HCT116 (cell line): ENCODE measurements at regions not wholly inside any gene's neighbourhood (a gene's known extent, or its start where the extent isn't known, plus 50 kb on each side); places are given as distances from the start of the nearest gene placed in this dataset.

Experiments
- ATAC-seq: fragments of 200-7000 bp; cut with Tn5 transposase; 2 replicates; pipeline ENCODE4 v1.9.1; 2020; ENCODE audit warnings: mild to moderate bottlenecking, moderate library complexity
- BruUV-seq: library from RNA; stranded (reverse); fragments of 400-500 nt; replicated peaks from 2 replicates; lab custom pipeline; 2021; lab: Mats Ljungman, UMichigan
- CTCF ChIA-PET: fragments of 300-600 bp; sonication (Branson Sonifier 250); formaldehyde crosslinking; loops from one replicate; lab custom pipeline; 2021; ENCODE audit warnings: antibody characterized with exemption; lab: Charles Lee
- POLR2A ChIA-PET: fragments of 300-600, 350-600 bp; sonication (Branson Sonifier 250); formaldehyde crosslinking; loops from one replicate; lab custom pipeline; 2021; ENCODE audit warnings: antibody characterized with exemption; lab: Charles Lee
- RAD21 ChIA-PET, 2 experiments: fragments of 300-600 bp; sonication (Branson Sonifier 250); formaldehyde crosslinking; loops; one replicate each; lab custom pipeline; 2023; ENCODE audit warnings: low total read pairs in 2 of 2; ENCODE audit not compliant: uncharacterized antibody in 2 of 2, unreplicated experiment in 2 of 2, low non-redundant PET in 1 of 2; lab: Charles Lee
- DNase-seq: peaks from one replicate; pipeline ENCODE4 v3.0.0-alpha.2; 2010; ENCODE audit warnings: low read depth, low spot score
- H2AFZ ChIP-seq: fragments of 200-600 bp; shearing (Covaris generic), sonication (generic); 2 replicates; pipeline ENCODE4 v1.6.1; 2017; ENCODE audit warnings: low read depth, mixed run types, mixed read lengths, antibody characterized with exemption, low read length; ENCODE audit not compliant: poor library complexity, severe bottlenecking
- H3K27ac ChIP-seq: 2 replicates; pipeline ENCODE4 v1.5.1; 2012; ENCODE audit warnings: low read depth, low read length
- H3K27me3 ChIP-seq: fragments of 200-600 bp; sonication (generic); 2 replicates; pipeline ENCODE4 v1.6.1; 2016; ENCODE audit warnings: mixed run types, low read length, mixed read lengths; ENCODE audit not compliant: insufficient read depth
- H3K36me3 ChIP-seq, 2 experiments: fragments of 200-500 bp in 1 of 2; fragments of 200-600 bp in 1 of 2; sonication (Bioruptor generic) in 1 of 2; sonication (generic) in 1 of 2; 2 replicates each; pipeline versions ENCODE4 v1.5.1 to v1.6.1; 2014 to 2016; ENCODE audit warnings: low read length in 2 of 2, inconsistent platforms in 1 of 2, mixed read lengths in 1 of 2, mixed run types in 1 of 2; ENCODE audit not compliant: insufficient read depth in 2 of 2, control insufficient read depth in 1 of 2
- H3K4me1 ChIP-seq, 2 experiments: fragments of 200-600 bp in 1 of 2; sonication (generic) in 1 of 2; 2 replicates each; pipeline versions ENCODE4 v1.5.1 to v1.6.1; 2012 to 2017; ENCODE audit warnings: low read length in 2 of 2, inconsistent platforms in 1 of 2, mild to moderate bottlenecking in 1 of 2, mixed read lengths in 1 of 2, mixed run types in 1 of 2, moderate library complexity in 1 of 2; ENCODE audit not compliant: insufficient read depth in 2 of 2, control insufficient read depth in 1 of 2
- H3K4me2 ChIP-seq: fragments of 200-600 bp; sonication (generic); 2 replicates; pipeline ENCODE4 v1.6.1; 2017; ENCODE audit warnings: mixed run types, low read length, mixed read lengths
- H3K4me3 ChIP-seq, 2 experiments: fragments of 200-600 bp in 1 of 2; sonication (generic) in 1 of 2; replicated peaks in 1 of 2; 2 replicates each; pipeline ENCODE4 v1.5.1; 2011 to 2016; ENCODE audit warnings: low read length in 2 of 2, control low read depth in 1 of 2, low read depth in 1 of 2, mild to moderate bottlenecking in 1 of 2, mixed read lengths in 1 of 2, mixed run types in 1 of 2
- H3K79me2 ChIP-seq: fragments of 200-600 bp; sonication (generic); 2 replicates; pipeline ENCODE4 v1.6.1; 2017; ENCODE audit warnings: mild to moderate bottlenecking, mixed run types, low read length, moderate library complexity, mixed read lengths; ENCODE audit not compliant: insufficient read depth
- H3K9ac ChIP-seq: fragments of 200-600 bp; sonication (generic); 2 replicates; pipeline ENCODE4 v1.6.1; 2016; ENCODE audit warnings: low read length, mixed read lengths
- H3K9me2 ChIP-seq: fragments of 200-600 bp; sonication (generic), shearing (Covaris generic); 2 replicates; pipeline ENCODE4 v1.6.1; 2017; ENCODE audit warnings: mixed run types, mild to moderate bottlenecking, moderate library complexity; ENCODE audit not compliant: insufficient read depth
- H3K9me3 ChIP-seq, 2 experiments: fragments of 200-500 bp in 1 of 2; fragments of 200-600 bp in 1 of 2; sonication (Bioruptor generic) in 1 of 2; sonication (generic) in 1 of 2; 2 replicates each; pipeline ENCODE4 v1.6.1; 2014 to 2017; ENCODE audit warnings: low read length in 2 of 2, mixed read lengths in 2 of 2, inconsistent platforms in 1 of 2, low read depth in 1 of 2, mild to moderate bottlenecking in 1 of 2, mixed run types in 1 of 2, moderate library complexity in 1 of 2; ENCODE audit not compliant: control insufficient read depth in 1 of 2, insufficient read depth in 1 of 2
- H4K20me1 ChIP-seq: fragments of 200-600 bp; sonication (generic), shearing (Covaris generic); 2 replicates; pipeline ENCODE4 v1.6.1; 2017; ENCODE audit warnings: mixed run types, mild to moderate bottlenecking, moderate library complexity; ENCODE audit not compliant: insufficient read depth
- EZH2phosphoT487 ChIP-seq: fragments of 200-600 bp; IDR thresholded peaks from 2 replicates; pipeline ENCODE4 v1.6.1; 2018; ENCODE audit warnings: antibody characterized with exemption, borderline replicate concordance
- FOSL1 ChIP-seq: IDR thresholded peaks from 2 replicates; pipeline ENCODE4 v1.6.1; 2012; ENCODE audit warnings: low read depth
- JUND ChIP-seq: IDR thresholded peaks from 2 replicates; pipeline ENCODE4 v1.6.1; 2012
- POLR2AphosphoS5 ChIP-seq: IDR thresholded peaks from 2 replicates; pipeline ENCODE4 v1.6.1; 2011; ENCODE audit warnings: mild to moderate bottlenecking, low read depth, low read length, moderate library complexity
- SIN3A ChIP-seq: IDR thresholded peaks from 2 replicates; pipeline ENCODE4 v1.6.1; 2012; ENCODE audit warnings: low read depth
- YY1 ChIP-seq: IDR thresholded peaks from 2 replicates; pipeline ENCODE4 v1.6.1; 2011; ENCODE audit warnings: low read length, low read depth, moderate library complexity, mild to moderate bottlenecking; ENCODE audit not compliant: insufficient replicate concordance; ENCODE audit errors: extremely low read depth
- ZNF274 ChIP-seq: fragments of 200-500 bp; sonication (Bioruptor generic); IDR thresholded peaks from 2 replicates; pipeline ENCODE4 v1.6.1; 2014; ENCODE audit warnings: mild to moderate bottlenecking, low read depth, low read length, inconsistent platforms
- intact Hi-C: fragments of 100-400 bp; cut with micrococcal nuclease; formaldehyde crosslinking; loops from 2 replicates; pipeline ENCODE4 v1.10.0; 2022
- TF ChIP-seq, protein P1 (sequence below): IDR thresholded peaks from 2 replicates; pipeline ENCODE4 v1.6.1; 2012; ENCODE audit warnings: low read depth
- TF ChIP-seq, protein P2 (sequence below): IDR thresholded peaks from 2 replicates; pipeline ENCODE4 v1.6.1; 2012
- TF ChIP-seq, protein P3 (sequence below): IDR thresholded peaks from 2 replicates; pipeline ENCODE4 v1.6.1; 2011; ENCODE audit warnings: mild to moderate bottlenecking, low read length, moderate library complexity; ENCODE audit not compliant: insufficient replicate concordance; ENCODE audit errors: extremely low read depth

DNA sequence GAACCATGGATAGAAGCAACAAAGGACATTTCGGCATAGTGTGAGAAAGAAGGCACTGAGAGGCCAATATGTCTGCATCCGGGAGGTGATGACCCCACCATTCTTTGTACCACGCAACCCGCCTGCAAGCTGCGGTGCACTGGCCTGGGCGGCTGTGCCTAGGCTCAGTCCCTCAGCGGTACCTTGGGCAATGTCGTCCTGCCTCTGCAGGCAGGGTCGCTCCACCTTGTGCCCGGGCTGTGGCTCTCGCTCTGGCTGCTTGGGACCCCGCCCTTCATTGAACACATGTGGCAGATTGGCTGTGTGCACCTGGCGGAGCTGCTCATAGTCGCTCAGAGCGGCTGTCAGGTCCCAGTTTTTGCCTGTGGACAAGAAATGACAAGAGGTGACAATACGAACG is 243.2 kb downstream of the KLF13 start (continued):
- TF ChIP-seq, protein P1, sequence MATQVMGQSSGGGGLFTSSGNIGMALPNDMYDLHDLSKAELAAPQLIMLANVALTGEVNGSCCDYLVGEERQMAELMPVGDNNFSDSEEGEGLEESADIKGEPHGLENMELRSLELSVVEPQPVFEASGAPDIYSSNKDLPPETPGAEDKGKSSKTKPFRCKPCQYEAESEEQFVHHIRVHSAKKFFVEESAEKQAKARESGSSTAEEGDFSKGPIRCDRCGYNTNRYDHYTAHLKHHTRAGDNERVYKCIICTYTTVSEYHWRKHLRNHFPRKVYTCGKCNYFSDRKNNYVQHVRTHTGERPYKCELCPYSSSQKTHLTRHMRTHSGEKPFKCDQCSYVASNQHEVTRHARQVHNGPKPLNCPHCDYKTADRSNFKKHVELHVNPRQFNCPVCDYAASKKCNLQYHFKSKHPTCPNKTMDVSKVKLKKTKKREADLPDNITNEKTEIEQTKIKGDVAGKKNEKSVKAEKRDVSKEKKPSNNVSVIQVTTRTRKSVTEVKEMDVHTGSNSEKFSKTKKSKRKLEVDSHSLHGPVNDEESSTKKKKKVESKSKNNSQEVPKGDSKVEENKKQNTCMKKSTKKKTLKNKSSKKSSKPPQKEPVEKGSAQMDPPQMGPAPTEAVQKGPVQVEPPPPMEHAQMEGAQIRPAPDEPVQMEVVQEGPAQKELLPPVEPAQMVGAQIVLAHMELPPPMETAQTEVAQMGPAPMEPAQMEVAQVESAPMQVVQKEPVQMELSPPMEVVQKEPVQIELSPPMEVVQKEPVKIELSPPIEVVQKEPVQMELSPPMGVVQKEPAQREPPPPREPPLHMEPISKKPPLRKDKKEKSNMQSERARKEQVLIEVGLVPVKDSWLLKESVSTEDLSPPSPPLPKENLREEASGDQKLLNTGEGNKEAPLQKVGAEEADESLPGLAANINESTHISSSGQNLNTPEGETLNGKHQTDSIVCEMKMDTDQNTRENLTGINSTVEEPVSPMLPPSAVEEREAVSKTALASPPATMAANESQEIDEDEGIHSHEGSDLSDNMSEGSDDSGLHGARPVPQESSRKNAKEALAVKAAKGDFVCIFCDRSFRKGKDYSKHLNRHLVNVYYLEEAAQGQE: no peak
- TF ChIP-seq JUND: no peak
- no peak for TF ChIP-seq ZNF274
- TF ChIP-seq FOSL1: no peak
- no peak for TF ChIP-seq EZH2phosphoT487
- TF ChIP-seq YY1: no peak
- TF ChIP-seq, protein P2, sequence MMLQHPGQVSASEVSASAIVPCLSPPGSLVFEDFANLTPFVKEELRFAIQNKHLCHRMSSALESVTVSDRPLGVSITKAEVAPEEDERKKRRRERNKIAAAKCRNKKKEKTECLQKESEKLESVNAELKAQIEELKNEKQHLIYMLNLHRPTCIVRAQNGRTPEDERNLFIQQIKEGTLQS: no peak
- TF ChIP-seq, all 23 proteins: peak for 0

DNA sequence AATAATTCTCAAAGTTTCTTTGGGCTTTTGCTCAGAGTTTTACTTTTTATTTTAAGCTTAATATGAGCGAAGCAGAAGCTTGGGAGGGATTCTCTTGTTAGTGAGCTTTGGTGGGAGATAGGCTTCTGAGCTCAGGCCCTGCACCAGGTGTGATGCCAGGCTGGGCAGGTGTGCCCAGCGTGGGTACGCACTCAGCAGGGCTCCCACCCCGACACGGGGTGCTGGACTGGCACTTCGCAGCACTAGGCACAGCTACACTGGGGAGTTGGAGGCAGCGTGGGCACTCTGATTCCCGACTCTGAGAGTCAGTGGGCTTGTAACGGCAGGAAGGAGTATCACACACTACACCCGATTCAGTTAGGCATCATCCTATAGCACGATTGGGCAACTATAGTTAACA is 244.0 kb downstream of the KLF13 start:
- POLR2A ChIA-PET: no interaction called here
- Histone ChIP-seq H3K4me3 (no peak overlapping the region), H3K27ac (no peak overlapping the region), H2AFZ (no peak overlapping the region), H4K20me1 (no peaks in the 10 kb centered on the region), H3K9me2 (no peaks in the 10 kb centered on the region), H3K9me3 (no peaks in the 10 kb centered on the region; a peak in 1 of 4 replicates), H3K27me3 (no peaks in the 10 kb centered on the region), H3K79me2 (no peaks in the 10 kb centered on the region), H3K4me2 (no peak overlapping the region), H3K9ac (no peak overlapping the region), H3K36me3 (no peaks in the 10 kb centered on the region), H3K4me1 (no peaks in the 10 kb centered on the region)
- TF ChIP-seq POLR2AphosphoS5 (no peak), ZNF274 (no peak), SIN3A (no peak)
- TF ChIP-seq, protein P1: no peak
- TF ChIP-seq, protein P2: no peak
- TF ChIP-seq, protein P3, sequence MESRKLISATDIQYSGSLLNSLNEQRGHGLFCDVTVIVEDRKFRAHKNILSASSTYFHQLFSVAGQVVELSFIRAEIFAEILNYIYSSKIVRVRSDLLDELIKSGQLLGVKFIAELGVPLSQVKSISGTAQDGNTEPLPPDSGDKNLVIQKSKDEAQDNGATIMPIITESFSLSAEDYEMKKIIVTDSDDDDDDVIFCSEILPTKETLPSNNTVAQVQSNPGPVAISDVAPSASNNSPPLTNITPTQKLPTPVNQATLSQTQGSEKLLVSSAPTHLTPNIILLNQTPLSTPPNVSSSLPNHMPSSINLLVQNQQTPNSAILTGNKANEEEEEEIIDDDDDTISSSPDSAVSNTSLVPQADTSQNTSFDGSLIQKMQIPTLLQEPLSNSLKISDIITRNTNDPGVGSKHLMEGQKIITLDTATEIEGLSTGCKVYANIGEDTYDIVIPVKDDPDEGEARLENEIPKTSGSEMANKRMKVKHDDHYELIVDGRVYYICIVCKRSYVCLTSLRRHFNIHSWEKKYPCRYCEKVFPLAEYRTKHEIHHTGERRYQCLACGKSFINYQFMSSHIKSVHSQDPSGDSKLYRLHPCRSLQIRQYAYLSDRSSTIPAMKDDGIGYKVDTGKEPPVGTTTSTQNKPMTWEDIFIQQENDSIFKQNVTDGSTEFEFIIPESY: no peak
- CTCF ChIA-PET: no interaction called here
- intact Hi-C loops: no loop called here
- DNase-seq (no peak), ATAC-seq (no peak)
- RAD21 ChIA-PET: no interaction called here
- BruUV-seq: no TSS peak
